SK-N-MC (cell line): ENCODE measurements at regions not wholly inside any gene's neighbourhood (a gene's known extent, or its start where the extent isn't known, plus 50 kb on each side); places are given as distances from the start of the nearest gene placed in this dataset.
"Not testable (repeated sequence)": the region's sequence is repeated elsewhere in the genome, so short reads cannot be mapped to it uniquely, and the experiment has no call there.

Experiments
- EZH2 ChIP-seq: fragments of 200-600 bp; sonication (generic); IDR thresholded peaks from one replicate; pipeline ENCODE4 v1.6.1; 2017; ENCODE audit warnings: antibody characterized with exemption
- FOXP2 ChIP-seq: optimal IDR thresholded peaks from 2 replicates; pipeline ENCODE3; 2011; ENCODE audit warnings: mild to moderate bottlenecking, moderate library complexity; ENCODE audit not compliant: insufficient read depth; ENCODE audit errors: extremely low read length, control extremely low read depth
- POLR2AphosphoS5 ChIP-seq: IDR thresholded peaks from 2 replicates; pipeline ENCODE4 v1.6.1; 2012; ENCODE audit warnings: mild to moderate bottlenecking, low read depth, low read length, borderline replicate concordance

DNA sequence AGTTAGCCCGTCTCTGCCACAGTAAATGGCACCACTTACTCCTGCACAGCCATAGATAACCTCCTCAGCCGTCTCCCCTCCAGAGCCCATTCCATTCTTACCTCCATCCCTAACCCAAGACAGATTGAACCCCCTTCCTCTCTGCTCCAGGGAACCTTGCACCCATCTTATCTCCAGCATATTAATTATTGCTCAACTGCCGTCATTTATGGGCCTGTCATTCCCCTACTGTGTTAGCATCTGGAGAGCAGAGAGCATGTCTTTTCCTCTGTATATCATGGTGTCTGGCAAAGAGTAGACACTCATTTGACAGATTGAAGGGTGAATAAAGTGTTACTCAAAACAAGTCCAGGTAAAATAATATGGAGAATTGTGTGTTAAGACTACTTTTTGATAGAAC is 270.0 kb downstream of the CEP170 start:
- not testable (repeated sequence) for TF ChIP-seq POLR2AphosphoS5, EZH2, FOXP2
